ENCODE measurements at regions not wholly inside any gene's neighbourhood (a gene's known extent, or its start where the extent isn't known, plus 50 kb on each side); places are given as distances from the start of the nearest gene placed in this dataset.

- DNase-seq = no peak
These were observed 241.1 kb upstream of the KLF4 start for GRCh38 chr9:107730666-107731065.

- no peak for DNase-seq
These were observed 237.7 kb upstream of the KLF4 start for GRCh38 chr9:107727086-107727780.

- DNase-seq = no peak
These were observed 233.4 kb upstream of the KLF4 start for GRCh38 chr9:107723015-107723414.

GRCh38 chr9:107721705-107722245 is 232.2 kb upstream of the KLF4 start:
- no peak for DNase-seq

- no peak for DNase-seq
These were observed 230.9 kb upstream of the KLF4 start for GRCh38 chr9:107720501-107720900.

- DNase-seq = no peak
These were observed 228.2 kb upstream of the KLF4 start for GRCh38 chr9:107717529-107718314.

- DNase-seq = no peak
These were observed 226.2 kb upstream of the KLF4 start for GRCh38 chr9:107715740-107716139.

- DNase-seq = no peak
These were observed 223.9 kb upstream of the KLF4 start for GRCh38 chr9:107713470-107713869.

- DNase-seq = no peak
These were observed 222.8 kb upstream of the KLF4 start for GRCh38 chr9:107712390-107712789.

- DNase-seq = no peak
These were observed 222.0 kb upstream of the KLF4 start for GRCh38 chr9:107711542-107711941.

- DNase-seq = no peak
These were observed 221.4 kb upstream of the KLF4 start for GRCh38 chr9:107710953-107711352.

GRCh38 chr9:107710546-107710945 is 221.0 kb upstream of the KLF4 start:
- no peak for DNase-seq

- DNase-seq = no peak
These were observed 219.2 kb upstream of the KLF4 start for GRCh38 chr9:107708791-107709190.

GRCh38 chr9:107707915-107708441 is 218.4 kb upstream of the KLF4 start:
- DNase-seq = no peak

- no peak for DNase-seq
These were observed 217.9 kb upstream of the KLF4 start for GRCh38 chr9:107707428-107707837.

- no peak for DNase-seq
These were observed 217.3 kb upstream of the KLF4 start for GRCh38 chr9:107706701-107707427.

- no peak for DNase-seq
These were observed 216.0 kb upstream of the KLF4 start for GRCh38 chr9:107705521-107705920.

GRCh38 chr9:107704774-107705173 is 215.2 kb upstream of the KLF4 start:
- DNase-seq = no peak

GRCh38 chr9:107703651-107704050 is 214.1 kb upstream of the KLF4 start:
- DNase-seq = no peak

- no peak for DNase-seq
These were observed 211.3 kb upstream of the KLF4 start for GRCh38 chr9:107700847-107701246.

GRCh38 chr9:107699231-107699630 is 209.7 kb upstream of the KLF4 start:
- no peak for DNase-seq

GRCh38 chr9:107698779-107699178 is 209.2 kb upstream of the KLF4 start:
- no peak for DNase-seq

- DNase-seq = no peak
These were observed 206.7 kb upstream of the KLF4 start for GRCh38 chr9:107696302-107696701.
